ENCODE measurements at regions not wholly inside any gene's neighbourhood (a gene's known extent, or its start where the extent isn't known, plus 50 kb on each side); places are given as distances from the start of the nearest gene placed in this dataset.
"Not testable (repeated sequence)": the region's sequence is repeated elsewhere in the genome, so short reads cannot be mapped to it uniquely, and the experiment has no call there.

DNA sequence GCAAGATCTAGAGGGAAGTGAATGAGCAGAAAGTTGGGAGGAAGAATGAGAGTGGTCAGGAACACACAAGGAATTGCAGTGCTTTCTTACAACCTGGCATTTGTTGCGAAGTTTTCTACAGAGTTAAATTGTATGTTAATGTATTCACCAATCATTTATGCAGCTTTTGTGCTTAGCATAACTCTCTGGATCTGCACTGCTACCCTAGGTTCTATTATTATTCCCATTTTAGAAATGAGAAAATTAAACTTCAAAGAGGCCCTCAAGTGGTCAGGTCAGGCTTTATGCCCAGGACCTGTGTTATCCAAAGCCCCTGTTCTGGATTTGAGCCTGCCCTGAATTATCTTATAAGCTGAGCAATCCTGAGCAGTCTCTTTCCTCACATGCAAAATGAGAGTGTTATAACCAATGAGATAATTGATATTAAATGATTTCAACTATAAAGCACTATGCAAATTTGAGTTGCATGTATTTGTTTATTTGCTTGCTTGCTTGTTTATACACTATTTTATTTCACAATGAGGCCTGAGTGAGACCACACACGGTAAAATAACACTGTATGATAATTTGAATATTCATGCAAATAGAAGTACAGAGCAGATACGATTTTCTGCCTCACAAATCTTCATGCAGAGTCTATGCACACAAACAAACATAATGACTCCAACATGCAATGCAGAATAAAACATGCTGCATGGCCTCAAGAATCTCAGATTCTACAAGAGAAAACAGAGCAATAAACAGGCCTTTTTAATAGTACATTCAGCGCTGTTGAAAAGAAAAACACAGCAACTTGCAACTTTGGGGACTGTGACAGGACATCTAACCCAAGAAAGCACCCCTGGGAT lies 323.0 kb downstream of the PLPP3 start:
- TF ChIP-seq, protein P1, sequence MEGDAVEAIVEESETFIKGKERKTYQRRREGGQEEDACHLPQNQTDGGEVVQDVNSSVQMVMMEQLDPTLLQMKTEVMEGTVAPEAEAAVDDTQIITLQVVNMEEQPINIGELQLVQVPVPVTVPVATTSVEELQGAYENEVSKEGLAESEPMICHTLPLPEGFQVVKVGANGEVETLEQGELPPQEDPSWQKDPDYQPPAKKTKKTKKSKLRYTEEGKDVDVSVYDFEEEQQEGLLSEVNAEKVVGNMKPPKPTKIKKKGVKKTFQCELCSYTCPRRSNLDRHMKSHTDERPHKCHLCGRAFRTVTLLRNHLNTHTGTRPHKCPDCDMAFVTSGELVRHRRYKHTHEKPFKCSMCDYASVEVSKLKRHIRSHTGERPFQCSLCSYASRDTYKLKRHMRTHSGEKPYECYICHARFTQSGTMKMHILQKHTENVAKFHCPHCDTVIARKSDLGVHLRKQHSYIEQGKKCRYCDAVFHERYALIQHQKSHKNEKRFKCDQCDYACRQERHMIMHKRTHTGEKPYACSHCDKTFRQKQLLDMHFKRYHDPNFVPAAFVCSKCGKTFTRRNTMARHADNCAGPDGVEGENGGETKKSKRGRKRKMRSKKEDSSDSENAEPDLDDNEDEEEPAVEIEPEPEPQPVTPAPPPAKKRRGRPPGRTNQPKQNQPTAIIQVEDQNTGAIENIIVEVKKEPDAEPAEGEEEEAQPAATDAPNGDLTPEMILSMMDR (IDR thresholded peaks at IDR 0.05; ENCODE audit: borderline replicate concordance, control extremely low read depth, extremely low read depth, insufficient read depth, missing control alignments): no peak
- DNase-seq (ENCODE audit: low spot score): no peak
- in situ Hi-C loops (cut with MboI; ENCODE audit: low sequenced_read_pairs, unreplicated experiment): no loop called here

DNA sequence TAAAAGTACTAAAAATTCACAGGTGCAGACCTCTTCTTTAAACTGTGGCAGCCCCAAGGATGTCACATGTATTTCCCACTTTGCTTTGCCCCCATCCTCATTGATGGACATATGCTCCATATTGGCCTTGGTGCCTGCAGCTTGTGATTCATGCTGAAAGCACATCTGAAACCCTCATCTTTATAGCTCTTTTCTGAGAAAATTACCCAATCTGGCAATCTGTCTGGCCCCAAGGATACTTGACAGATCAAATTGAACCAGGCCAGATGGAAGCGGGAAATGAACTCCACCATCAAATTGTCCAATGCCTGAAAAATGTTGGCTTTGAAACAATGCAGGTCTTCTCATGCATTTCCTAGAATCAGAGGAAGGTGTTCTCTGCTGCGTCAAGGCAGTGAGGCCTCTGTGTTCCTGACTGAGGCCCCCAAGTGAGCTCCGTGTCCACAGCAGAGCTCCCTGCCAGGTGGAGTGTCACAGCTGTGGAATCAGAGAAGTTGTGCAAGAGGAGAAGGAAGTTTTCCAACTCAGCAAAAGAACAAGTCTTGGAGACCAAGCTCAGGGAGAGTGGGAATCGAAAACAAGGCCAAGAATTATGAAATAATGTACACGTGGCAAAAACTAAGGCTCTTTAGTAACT lies 323.7 kb downstream of the PLPP3 start:
- in situ Hi-C loops (cut with MboI; ENCODE audit: low sequenced_read_pairs, unreplicated experiment): no loop called here
- TF ChIP-seq, protein P1 (IDR thresholded peaks at IDR 0.05; ENCODE audit: borderline replicate concordance, control extremely low read depth, extremely low read depth, insufficient read depth, missing control alignments): no peak
- no peak for DNase-seq (ENCODE audit: low spot score)

DNA sequence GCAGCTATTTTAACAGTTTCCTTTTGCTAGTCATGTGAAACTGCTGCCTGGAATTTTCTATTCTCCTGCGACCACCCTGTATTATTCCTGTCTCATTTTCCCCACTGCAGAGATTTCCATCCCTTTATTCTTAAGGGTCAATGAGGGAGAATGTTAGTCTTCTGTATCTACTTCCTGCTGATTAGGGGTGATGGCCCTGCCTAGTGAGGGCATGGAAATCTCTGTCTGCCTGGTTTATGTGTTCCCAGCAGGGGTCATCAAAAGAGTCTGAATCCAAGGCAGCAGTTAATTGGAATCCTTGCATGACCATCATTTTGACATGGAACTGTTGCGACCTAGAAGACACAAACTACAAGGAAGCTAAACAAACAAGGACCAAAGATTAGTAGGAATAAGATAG lies 325.2 kb downstream of the PLPP3 start:
- TF ChIP-seq, protein P1 (IDR thresholded peaks at IDR 0.05; ENCODE audit: borderline replicate concordance, control extremely low read depth, extremely low read depth, insufficient read depth, missing control alignments): no peak
- DNase-seq (ENCODE audit: low spot score): no peak
- in situ Hi-C loops (cut with MboI; ENCODE audit: low sequenced_read_pairs, unreplicated experiment): no loop called here

DNA sequence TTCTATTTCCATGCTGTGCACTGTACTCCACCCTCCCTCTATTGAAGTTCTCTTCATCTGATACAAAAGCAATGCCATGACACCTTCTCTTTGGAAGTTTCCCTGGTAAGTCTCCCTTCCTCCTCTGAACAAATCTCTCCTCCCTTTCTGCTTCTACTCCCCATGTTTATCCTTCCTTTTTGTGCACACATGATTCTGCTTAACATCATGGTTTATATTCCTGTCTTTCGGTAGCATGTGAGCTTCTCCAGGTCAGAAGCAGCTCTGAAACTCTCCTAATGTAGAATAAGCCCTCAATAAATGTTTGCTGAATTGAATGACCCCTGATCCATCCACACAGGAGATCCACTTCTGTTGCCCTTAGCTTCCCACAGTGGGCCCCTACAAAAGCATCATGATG lies 328.6 kb downstream of the PLPP3 start:
- no peak for DNase-seq (ENCODE audit: low spot score)
- TF ChIP-seq, protein P1 (IDR thresholded peaks at IDR 0.05; ENCODE audit: borderline replicate concordance, control extremely low read depth, extremely low read depth, insufficient read depth, missing control alignments): no peak
- in situ Hi-C loops (cut with MboI; ENCODE audit: low sequenced_read_pairs, unreplicated experiment): no loop called here

DNA sequence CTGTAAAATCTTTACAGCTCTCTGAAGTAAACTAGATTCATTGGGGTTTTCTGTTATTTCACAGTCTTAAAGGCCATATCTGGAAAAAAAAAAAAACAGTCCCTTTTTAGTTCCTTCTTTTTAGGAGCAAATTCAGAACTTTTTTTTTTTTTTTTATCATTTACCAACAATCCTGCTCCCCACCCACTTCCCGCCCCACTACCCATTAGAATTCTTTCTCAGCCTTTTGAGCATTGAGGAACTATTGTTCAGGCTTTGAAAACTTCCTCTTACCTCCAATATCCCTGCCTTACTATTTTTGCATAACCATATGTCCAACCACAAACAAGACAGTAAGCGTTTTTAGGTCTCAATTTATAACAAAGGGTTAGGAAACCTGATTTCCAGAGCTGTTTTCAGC lies 330.1 kb downstream of the PLPP3 start:
- no peak for DNase-seq (ENCODE audit: low spot score)
- TF ChIP-seq, protein P1 (IDR thresholded peaks at IDR 0.05; ENCODE audit: borderline replicate concordance, control extremely low read depth, extremely low read depth, insufficient read depth, missing control alignments): no peak
- in situ Hi-C loops (cut with MboI; ENCODE audit: low sequenced_read_pairs, unreplicated experiment): no loop called here

DNA sequence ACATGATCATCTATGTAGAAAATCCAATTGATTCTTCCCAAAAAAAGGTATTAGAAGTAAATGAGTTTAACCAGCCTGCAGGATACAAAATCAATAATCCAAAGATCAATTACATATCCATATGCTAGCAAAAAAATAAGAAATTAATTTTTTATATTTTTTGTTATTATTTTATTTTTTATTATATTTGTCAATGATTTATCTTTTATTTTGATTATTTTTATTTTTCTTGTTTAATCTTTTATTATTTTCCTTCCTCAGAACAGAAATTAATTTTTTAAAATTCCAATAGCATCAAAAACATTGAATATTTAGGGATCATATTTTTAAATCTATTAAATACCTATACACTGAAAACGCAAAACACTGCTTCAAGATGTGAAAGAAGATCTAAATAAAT lies 331.2 kb downstream of the PLPP3 start:
- DNase-seq (ENCODE audit: low spot score): no peak
- TF ChIP-seq, protein P1 (IDR thresholded peaks at IDR 0.05; ENCODE audit: borderline replicate concordance, control extremely low read depth, extremely low read depth, insufficient read depth, missing control alignments): no peak
- in situ Hi-C loops (cut with MboI; ENCODE audit: low sequenced_read_pairs, unreplicated experiment): no loop called here

DNA sequence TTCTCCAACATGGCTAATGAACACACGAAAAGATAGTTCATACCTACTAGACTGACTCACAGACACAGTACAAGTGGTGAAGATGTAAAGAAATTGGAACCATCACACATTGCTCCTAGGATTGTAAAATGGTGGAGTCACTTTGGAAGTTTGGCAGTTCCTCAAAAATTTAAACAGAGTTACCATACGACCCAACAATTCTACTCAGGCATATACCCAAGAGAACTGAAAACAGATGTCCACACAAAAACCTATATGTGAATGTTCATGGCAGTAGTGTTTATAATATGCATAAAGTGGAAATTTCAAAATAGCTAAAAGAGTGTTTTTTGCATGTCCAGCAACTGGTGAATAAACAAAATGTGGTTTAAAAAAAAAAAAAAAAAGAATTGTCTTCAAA lies 332.6 kb downstream of the PLPP3 start:
- in situ Hi-C loops (cut with MboI; ENCODE audit: low sequenced_read_pairs, unreplicated experiment); DNase-seq (ENCODE audit: low spot score): not testable (repeated sequence)

Data from GM13976 (cell line).